ENCODE measurements at regions not wholly inside any gene's neighbourhood (a gene's known extent, or its start where the extent isn't known, plus 50 kb on each side); places are given as distances from the start of the nearest gene placed in this dataset.
"Not testable (repeated sequence)": the region's sequence is repeated elsewhere in the genome, so short reads cannot be mapped to it uniquely, and the experiment has no call there.

- no peak for FAIRE-seq
- DNase-seq (ENCODE audit: low spot score), result no peak
Measured at GRCh38 chrX:120718969-120719368, 89.1 kb upstream of the C1GALT1C1 start.

DNA sequence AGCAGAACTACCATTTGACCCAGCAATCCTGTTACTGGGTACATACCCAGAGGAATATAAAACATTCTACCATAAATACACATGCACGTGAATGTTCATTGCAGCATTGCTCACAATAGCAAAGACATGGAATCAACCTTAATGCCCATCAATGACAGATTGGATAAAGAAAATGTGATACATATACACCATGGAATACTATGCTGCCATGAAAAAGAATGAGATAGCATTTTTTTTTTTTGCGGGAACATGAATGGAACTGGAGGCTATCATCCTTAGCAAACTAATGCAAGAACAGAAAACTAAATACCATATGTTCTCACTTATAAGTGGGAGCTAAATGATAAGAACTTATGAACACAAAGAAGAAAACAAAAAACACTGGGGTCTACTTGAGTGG, 72.5 kb upstream of the C1GALT1C1 start:
- not testable (repeated sequence) for DNase-seq (ENCODE audit: low spot score); FAIRE-seq

DNA sequence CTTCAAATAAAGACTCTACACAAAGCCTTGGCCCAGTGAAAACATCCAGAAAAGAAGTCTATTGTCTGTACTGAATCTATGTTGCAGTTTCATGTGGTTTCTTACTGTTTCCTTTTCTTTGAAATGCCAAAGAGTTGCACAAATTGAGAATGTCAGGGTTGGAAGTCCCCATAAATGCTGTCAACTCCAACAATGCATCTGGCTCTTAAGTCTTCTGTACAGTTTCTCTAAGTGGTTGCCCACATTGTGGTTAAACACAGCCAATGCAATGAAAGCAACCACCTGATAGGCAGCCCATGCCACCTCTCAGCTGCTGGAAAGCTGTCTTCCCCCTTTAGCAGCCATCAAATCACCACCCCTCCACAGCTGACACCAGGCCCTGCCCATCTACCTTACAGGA, 67.2 kb upstream of the C1GALT1C1 start:
- no peak for DNase-seq (ENCODE audit: low spot score)
- FAIRE-seq, result no peak

GRCh38 chrX:120692319-120692718, 62.5 kb upstream of the C1GALT1C1 start:
- no peak for FAIRE-seq
- no peak for DNase-seq (ENCODE audit: low spot score)

DNA sequence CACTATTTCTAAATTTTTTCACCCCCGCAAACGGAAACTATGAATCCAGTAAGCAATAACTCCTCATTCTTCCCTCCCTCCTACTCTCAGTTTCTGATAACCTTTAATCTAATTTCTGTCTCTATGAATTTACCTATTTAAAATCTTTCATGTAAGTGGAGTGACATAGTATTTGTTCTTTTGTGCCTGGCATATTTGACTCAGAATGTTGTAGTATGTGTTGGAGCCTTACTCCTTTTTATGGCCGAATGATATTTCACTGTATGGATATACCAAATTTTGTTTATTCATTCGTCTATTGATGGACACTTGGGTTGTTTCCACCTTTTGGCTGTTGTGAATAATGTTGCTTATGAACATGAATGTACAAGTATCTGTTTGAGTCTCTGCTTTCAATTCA, 61.1 kb upstream of the C1GALT1C1 start:
- DNase-seq (ENCODE audit: low spot score), result no peak
- FAIRE-seq, result no peak

- FAIRE-seq, result no peak
Measured at GRCh38 chrX:120690344-120690743, 60.5 kb upstream of the C1GALT1C1 start.

DNA sequence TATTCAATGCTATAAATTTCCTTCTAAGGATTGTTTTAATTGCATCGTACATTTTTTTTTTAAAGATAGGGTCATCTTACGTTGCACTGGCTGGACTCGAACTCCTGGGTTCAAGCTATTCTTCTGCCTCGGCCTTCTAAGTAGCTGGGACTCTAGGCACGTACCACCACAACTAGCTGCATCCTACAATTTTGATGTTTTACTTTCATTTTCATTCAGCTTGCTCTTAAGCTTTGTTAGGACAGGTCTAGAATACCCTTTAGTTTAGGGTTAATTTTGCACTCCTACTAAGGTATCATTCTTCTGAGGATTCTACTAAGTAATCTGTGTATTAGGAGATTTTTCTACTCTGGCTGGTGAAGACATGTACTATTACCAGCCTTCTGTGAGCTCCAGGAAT, 50.2 kb upstream of the C1GALT1C1 start:
- DNase-seq (ENCODE audit: low spot score), result no peak
- FAIRE-seq, result no peak

More at GRCh38 chrX:120690344-120690743, 60.5 kb upstream of the C1GALT1C1 start:
- no peak for DNase-seq (ENCODE audit: low spot score)
